GM18505 (cell line): ENCODE measurements at regions not wholly inside any gene's neighbourhood (a gene's known extent, or its start where the extent isn't known, plus 50 kb on each side); places are given as distances from the start of the nearest gene placed in this dataset.

Source experiments
- ATAC-seq: cut with Tn5 transposase; IDR thresholded peaks from one replicate; pipeline ENCODE4 v1.9.1; 2021; ENCODE audit not compliant: unreplicated experiment
- POLR2A ChIP-seq: IDR thresholded peaks from 4 replicates; pipeline ENCODE4 v1.6.1; 2011; ENCODE audit warnings: borderline replicate concordance; ENCODE audit not compliant: insufficient read depth, insufficient read length; ENCODE audit errors: extremely low read depth

GRCh38 chr6:78578430-78578829, 288.9 kb upstream of the IRAK1BP1 start:
- no peak for TF ChIP-seq POLR2A
- ATAC-seq, result no peak

DNA sequence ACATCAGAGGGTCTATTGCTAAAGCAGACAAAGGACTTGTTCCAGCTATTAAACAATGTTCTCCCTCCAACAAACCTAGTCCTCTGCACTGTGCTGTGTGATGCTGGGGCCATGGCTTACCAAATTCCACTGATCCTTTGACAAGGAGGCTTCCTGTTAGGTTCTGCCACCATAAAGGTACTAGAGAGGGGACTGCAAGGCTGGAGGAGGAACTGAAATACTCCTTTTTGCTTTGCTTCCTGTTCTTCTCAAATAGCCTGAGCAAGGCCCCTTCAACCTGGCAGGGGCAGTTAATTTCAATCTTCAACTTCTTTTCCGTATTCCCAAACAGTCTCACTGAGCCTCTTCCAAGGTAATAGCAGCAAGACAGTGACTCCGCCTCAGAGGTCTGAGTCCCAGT, 286.4 kb upstream of the IRAK1BP1 start:
- no peak for TF ChIP-seq POLR2A
- ATAC-seq, result no peak

DNA sequence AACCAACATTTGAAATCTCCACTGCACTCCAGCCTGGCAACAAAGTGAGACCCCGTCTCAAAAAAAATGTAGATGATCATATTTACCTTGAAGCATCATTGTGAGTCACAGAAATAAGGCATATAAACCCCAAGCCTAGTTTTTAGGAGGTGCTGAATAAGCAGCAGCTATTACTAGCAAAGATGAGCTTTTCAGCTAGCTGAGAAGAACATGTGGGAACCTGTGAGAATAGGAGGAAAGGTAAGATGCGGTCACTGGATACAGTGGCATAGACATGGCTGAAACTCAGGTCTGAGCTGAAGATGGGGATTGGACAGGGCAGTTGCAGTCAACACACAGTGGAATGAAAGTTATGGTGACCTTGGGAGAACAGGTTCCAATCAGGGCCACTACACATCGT, 284.3 kb upstream of the IRAK1BP1 start:
- TF ChIP-seq POLR2A, result no peak
- ATAC-seq, result no peak

GRCh38 chr6:78589436-78589835, 277.9 kb upstream of the IRAK1BP1 start:
- ATAC-seq, result no peak
- TF ChIP-seq POLR2A, result no peak

DNA sequence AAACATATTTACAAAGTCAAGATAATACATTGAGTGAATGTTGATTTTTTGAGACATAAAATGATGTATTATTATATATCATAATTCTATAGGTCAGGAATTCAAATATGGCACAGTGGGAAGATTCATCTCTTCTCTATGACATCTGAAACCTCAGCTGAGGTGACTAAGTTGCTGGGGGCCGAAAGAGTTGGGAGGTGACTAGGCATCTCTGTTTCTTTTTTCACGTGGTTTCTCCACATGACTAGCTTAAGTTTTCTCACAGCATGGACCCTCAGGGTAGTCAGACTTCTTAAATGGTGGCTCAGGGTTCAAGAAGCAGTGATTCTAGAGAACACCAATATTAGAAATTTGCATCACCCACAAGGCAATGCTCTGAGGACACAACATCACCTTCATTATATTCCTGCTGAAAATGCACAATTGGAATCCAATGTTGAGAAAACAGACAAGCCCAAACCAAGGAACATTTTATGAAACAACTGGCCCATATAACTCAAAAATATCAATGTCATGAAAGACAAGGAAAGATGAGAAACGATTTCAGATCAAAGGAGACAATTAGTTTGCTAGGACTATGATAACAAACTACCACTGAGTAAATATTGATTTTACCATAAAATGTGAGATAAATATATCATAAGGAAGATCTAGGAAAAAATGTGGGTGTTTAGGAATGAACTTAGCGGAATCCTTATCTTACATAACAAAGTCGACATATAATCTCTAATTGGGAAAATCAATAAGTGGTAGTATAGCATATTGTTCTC, 273.3 kb upstream of the IRAK1BP1 start:
- TF ChIP-seq POLR2A, result no peak
- no peak for ATAC-seq

DNA sequence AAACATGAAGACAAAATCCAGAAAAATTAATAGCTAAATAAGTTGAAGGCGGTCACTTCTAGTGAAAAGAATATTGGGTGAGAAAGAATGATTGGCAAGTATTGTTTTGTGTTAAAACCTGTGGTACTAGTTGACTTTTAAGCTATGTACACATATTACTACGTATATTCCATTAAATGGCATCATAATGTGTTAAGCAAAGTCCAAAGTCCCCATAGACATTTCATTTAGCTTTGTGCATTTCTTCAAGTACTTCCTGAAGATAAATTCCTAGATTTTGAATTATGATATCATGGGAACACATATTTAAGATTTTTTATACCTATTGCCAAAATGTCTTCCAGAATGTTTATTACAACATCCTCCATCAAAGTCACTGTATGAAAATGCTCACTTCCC, 272.7 kb upstream of the IRAK1BP1 start:
- TF ChIP-seq POLR2A, result no peak
- ATAC-seq, result no peak

DNA sequence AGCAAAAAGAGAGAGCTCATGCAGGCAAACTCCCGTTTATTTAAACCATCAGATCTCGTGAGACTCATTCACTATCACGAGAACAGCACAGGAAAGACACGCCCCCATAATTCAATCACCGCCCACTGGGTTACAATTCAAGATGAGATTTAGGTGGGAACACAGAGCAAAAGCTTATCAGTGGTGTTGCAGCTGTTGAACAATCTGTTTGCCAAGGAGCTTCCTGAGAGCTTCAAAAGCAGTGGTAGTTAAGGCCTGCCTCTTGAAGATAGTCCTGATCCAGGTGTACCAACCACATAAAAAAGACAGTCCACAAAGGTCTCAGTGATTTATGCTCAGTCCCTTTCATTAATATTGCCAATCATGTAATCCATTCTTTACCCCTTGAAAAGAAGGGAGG, 269.4 kb upstream of the IRAK1BP1 start:
- ATAC-seq, result no peak
- TF ChIP-seq POLR2A, result no peak

DNA sequence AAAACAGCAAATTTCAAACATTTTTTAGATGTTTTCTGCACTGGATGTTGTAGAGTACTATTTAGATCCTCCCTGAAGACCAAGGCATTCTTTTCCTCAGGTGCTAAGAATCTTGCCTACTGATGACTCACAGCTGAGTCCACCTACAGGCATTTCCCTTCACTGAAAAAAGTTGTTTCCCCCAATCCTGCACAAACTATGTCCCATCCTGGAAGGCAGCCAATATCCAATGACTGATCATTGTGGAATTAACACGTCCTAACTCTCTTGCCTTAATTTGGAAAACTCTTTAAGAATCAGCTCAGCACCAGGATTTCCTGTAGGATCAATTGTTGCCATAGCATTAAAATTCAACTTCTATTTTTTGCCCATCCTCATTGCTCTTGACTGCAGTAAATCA, 268.4 kb upstream of the IRAK1BP1 start:
- TF ChIP-seq POLR2A, result no peak
- no peak for ATAC-seq

GRCh38 chr6:78599526-78599925, 267.8 kb upstream of the IRAK1BP1 start:
- TF ChIP-seq POLR2A, result no peak
- no peak for ATAC-seq

- no peak for ATAC-seq
- TF ChIP-seq POLR2A, result no peak
Measured at GRCh38 chr6:78605909-78606446, 261.4 kb upstream of the IRAK1BP1 start.

DNA sequence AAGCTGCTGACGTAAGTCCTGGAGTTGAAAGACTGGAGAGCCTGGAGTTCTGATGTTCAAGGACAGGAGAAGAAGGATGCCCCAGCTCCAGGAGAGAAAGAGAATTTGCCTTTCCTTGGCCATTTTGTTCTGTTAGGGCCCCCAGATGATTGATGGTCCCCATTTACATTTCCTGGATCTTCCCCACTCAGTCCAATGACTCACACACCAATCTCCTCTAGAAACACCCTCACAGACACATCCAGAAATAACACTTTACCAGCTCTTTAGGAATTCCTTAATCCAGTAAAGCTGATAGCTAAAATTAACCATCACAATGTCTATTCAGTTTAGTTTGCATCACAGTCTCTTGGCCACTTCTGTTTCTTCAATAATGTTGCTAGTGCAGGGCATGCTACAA, 260.2 kb upstream of the IRAK1BP1 start:
- no peak for TF ChIP-seq POLR2A

DNA sequence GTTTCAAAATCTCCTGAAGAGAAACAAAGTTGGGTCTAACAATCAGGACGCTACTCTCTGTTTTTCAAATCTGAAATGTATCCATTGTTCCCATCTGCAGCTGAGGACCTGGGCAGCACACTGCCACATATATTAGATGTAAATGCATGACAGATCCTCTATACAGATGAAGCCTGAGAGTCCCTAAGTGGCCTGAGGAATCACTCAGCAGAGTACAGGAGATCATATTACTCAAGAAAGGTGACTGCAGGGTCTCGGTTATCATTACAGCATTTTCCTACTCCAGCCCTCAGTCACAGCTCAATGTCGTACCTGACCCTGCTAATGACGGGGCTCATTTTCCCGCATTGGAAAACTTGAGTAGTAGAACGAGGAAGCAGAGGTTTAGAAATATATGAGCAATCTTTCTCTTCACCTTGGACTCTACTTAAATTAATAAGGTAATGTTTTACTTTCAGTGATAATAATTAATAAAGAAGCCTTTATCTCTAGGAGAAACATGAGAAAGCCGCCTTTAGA, 256.2 kb upstream of the IRAK1BP1 start:
- TF ChIP-seq POLR2A, result no peak

More for the DNA sequence above, 260.2 kb upstream of the IRAK1BP1 start:
- no peak for ATAC-seq

DNA sequence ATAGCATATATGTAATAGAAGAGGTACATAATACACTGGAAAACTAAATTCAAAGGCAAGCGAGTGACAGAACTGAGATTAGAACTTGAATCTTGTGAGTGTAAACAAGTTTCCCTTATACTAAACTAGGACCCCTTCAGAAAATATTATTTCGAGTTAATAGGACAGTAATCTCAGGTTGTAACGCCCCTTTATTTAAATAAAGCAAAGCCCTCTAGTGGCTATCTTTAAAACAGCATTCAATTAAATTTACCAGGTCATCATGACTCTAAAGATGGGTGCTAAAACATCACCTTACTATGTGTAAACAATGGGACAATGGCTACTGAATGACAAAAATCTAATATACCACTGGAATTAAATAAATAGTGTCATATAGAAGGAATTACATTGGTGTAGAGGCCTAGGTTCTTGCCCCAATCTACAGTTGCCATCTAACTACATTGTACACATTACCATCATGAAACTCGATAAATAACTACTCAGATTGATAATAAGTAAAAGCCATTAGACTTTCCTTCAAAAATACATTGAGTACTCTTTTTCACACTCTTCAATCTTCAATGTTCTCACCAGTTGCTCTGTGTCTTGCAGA, 255.4 kb upstream of the IRAK1BP1 start:
- TF ChIP-seq POLR2A, result no peak
- ATAC-seq, result no peak

More for the DNA sequence above, 256.2 kb upstream of the IRAK1BP1 start:
- no peak for ATAC-seq

DNA sequence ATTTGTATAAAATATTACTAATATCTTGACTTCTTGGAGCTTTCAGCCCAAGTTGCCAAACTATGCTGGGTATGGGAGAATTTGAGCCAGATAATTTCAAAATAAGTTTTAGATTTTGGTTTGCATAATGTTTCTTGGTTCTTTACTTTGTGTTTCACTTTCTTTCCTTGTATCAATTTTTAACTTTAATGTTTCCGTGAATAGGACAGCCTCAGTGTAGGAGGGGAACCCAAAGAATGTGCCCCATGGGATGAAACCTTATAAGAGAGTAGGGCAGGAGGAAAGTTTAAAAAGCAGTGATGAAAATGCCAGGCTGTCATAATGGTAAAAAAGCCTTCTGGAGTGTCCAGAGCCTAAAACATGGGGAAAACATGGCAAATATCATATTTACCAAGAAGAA, 252.4 kb upstream of the IRAK1BP1 start:
- no peak for TF ChIP-seq POLR2A
- peak; percentile 17 for ATAC-seq
